ENCODE measurements at regions not wholly inside any gene's neighbourhood (a gene's known extent, or its start where the extent isn't known, plus 50 kb on each side); places are given as distances from the start of the nearest gene placed in this dataset.

- no peak overlapping the region for H2AFZ ChIP-seq (ENCODE audit: low read depth, low read length, poor library complexity, severe bottlenecking)
- ChIA-PET RAD21 (ENCODE audit: low non-redundant PET in 1 of 2, low total read pairs in 2 of 2, uncharacterized antibody in 2 of 2, unreplicated experiment in 2 of 2) (no interaction called here), CTCF (no interaction called here), POLR2A (no interaction called here)
- H3K9me2 ChIP-seq (ENCODE audit: insufficient read depth) = no peaks in the 10 kb centered on the region
- H3K79me2 ChIP-seq (ENCODE audit: insufficient read depth, low read length) = no peaks in the 10 kb centered on the region
- no peaks in the 10 kb centered on the region for H3K9me3 ChIP-seq (ENCODE audit: control insufficient read depth in 1 of 2, insufficient read depth in 1 of 2, low read depth in 1 of 2, low read length in 2 of 2)
- TF ChIP-seq EZH2 (IDR thresholded peaks at IDR 0.05) (no peak), EZH2phosphoT487 (IDR thresholded peaks at IDR 0.05; ENCODE audit: borderline replicate concordance) (no peak), CTCF (IDR thresholded peaks at IDR 0.05 in 2 of 3, conservative IDR thresholded peaks at IDR 0.05 in 1 of 3; ENCODE audit: borderline replicate concordance in 1 of 3, insufficient read depth in 1 of 3, low read depth in 2 of 3, low read length in 2 of 3) (no peak), TCF7L2 (IDR thresholded peaks at IDR 0.05; ENCODE audit: borderline replicate concordance, extremely low read depth, insufficient read depth, insufficient read length) (no peak), SP1 (IDR thresholded peaks at IDR 0.05; ENCODE audit: low read depth) (no peak), RAD21 (IDR thresholded peaks at IDR 0.05; ENCODE audit: low read depth) (no peak), POLR2AphosphoS5 (IDR thresholded peaks at IDR 0.05; ENCODE audit: low read depth, low read length) (no peak), ZNF274 (IDR thresholded peaks at IDR 0.05; ENCODE audit: low read depth, low read length) (no peak), ATF3 (IDR thresholded peaks at IDR 0.05) (no peak), MAX (IDR thresholded peaks at IDR 0.05) (no peak), SRF (IDR thresholded peaks at IDR 0.05; ENCODE audit: low read depth) (no peak), ZFX (IDR thresholded peaks at IDR 0.05) (no peak), CBX3 (IDR thresholded peaks at IDR 0.05; ENCODE audit: low read depth) (no peak)
- no peaks in the 10 kb centered on the region for H3K36me3 ChIP-seq (ENCODE audit: control insufficient read depth in 1 of 2, insufficient read depth in 2 of 2, low read length in 2 of 2)
- no peak overlapping the region for H3K4me2 ChIP-seq (ENCODE audit: low read length)
- H3K4me3 ChIP-seq (replicated peaks in 1 of 2; ENCODE audit: low read depth in 1 of 2, low read length in 2 of 2) = no peak overlapping the region
- DNase-seq (ENCODE audit: low read depth, low spot score) (no peak), ATAC-seq (no peak)
- intact Hi-C loops (cut with micrococcal nuclease) = no loop called here
- no peak overlapping the region for H3K9ac ChIP-seq (ENCODE audit: low read length)
- no peak overlapping the region for H3K27ac ChIP-seq (ENCODE audit: low read depth, low read length)
- H4K20me1 ChIP-seq (ENCODE audit: insufficient read depth) = no peaks in the 10 kb centered on the region
- H3K4me1 ChIP-seq (ENCODE audit: control insufficient read depth in 1 of 2, insufficient read depth in 2 of 2, low read length in 2 of 2) = no peaks in the 10 kb centered on the region
- BruUV-seq (replicated peaks) = no TSS peak
- peaks cover 5% of the 10 kb centered on the region; the same call in 1 of the 2 replicates for H3K27me3 ChIP-seq (ENCODE audit: insufficient read depth, low read length)
Measured at GRCh38 chr21:43278766-43279577, 110.2 kb downstream of the CRYAA start.

All from HCT116 (cell line).